GM20431 (cell line): ENCODE measurements at regions not wholly inside any gene's neighbourhood (a gene's known extent, or its start where the extent isn't known, plus 50 kb on each side); places are given as distances from the start of the nearest gene placed in this dataset.
"Not testable (repeated sequence)": the region's sequence is repeated elsewhere in the genome, so short reads cannot be mapped to it uniquely, and the experiment has no call there.

Experiments
- in situ Hi-C: fragments of 300-500 bp; cut with MseI, MboI; formaldehyde crosslinking; loops from one replicate; pipeline ENCODE4 v1.15.0; 2020; ENCODE audit warnings: low sequenced_read_pairs; ENCODE audit not compliant: unreplicated experiment

GRCh38 chr17:77036136-77036840 lies 104.5 kb upstream of the SEC14L1 start:
- in situ Hi-C loops: no loop called here

DNA sequence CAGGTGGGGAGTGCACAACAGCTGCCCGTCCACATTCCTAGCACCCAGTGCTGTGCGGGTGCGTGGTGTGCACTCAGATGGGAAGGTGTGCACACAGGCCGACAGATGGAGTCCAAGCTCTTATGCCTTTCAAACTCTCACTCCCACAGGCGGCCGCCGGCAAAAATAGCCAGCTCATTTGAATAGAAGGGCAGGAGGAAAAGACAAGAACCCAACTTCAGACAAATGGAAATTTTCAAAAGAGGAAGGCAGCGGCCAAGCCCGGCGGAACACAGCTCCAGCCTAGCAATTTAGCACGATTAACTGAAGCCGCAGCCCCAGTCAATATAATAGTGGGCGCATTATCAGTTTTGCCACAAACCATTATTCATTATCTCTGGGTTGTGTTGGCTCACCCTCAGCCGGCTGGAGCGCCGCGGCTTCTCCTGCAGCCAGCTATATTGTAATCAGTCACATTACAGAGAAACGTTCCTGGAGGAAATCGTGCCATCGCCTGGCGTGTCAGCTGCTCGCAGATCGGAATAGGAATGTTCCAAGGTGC lies 103.9 kb upstream of the SEC14L1 start:
- in situ Hi-C loops: no loop called here

GRCh38 chr17:77037943-77038342 lies 102.8 kb upstream of the SEC14L1 start:
- in situ Hi-C loops: no loop called here

- in situ Hi-C loops: no loop called here
Measured at GRCh38 chr17:77038884-77039555, 101.7 kb upstream of the SEC14L1 start.

DNA sequence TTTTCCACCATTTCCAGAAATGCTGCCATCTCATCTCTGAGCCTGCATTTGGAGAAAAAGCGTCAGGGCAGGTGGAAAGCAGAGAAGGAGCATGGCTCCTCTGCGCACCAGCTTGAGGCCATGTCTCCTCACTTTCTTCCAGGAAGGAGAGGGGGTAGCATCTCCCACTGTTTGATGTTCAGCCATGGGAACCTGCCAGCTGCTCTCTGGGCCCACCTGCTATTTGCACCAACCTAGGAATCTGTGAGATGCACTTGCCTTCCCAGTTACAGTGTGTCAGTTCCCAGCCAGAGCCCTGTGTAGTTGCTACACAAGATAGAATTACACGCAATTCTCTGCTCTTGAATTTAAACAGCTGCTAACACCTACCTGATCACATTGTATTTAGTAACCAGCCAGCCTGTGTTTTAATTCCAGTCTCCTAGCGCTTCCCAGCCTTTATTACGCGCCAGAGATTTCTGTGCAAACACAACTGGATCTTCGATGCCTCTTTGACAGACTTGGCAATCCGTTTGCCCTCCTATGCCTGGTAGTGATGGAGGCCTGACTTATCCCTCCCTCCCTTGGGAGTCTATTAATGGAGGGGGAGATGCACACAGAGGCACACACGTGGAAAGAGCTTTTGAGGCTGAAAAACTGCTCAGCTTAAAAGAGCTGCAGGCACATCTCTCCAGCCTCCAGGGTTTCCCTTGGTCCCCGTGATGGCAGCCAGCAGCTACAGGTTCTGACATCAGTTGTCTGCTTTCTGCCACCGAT lies 98.1 kb upstream of the SEC14L1 start:
- in situ Hi-C loops: no loop called here

DNA sequence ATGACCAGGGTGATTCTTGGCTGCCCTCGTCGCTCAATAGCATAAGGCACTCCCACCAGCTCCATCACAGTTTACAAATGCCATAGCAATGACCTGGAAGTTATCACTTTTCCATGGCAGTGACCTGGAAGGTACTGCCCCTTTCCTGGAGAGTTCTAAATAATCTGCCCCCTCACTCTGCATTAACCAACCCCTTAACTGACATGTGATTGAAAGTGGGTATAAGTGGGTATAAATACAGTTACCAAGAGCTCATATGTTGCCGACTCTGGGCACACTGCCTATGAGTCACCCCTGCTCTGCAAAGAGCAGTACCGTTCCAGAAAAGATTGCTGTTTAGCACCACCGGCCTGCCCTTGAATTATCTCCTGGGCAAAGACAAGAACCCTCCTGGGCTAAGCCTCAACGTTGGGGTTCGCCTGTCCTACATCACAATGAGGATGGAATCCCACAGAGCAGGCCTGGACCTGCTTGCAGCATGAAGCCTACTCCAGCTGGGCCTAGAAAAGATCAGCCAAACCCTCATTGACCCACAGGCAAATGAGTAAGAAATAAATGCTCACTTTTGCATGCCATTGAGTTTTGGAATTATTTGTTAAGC lies 95.2 kb upstream of the SEC14L1 start:
- in situ Hi-C loops: no loop called here

- in situ Hi-C loops: no loop called here
Measured at GRCh38 chr17:77049440-77049839, 91.3 kb upstream of the SEC14L1 start.

DNA sequence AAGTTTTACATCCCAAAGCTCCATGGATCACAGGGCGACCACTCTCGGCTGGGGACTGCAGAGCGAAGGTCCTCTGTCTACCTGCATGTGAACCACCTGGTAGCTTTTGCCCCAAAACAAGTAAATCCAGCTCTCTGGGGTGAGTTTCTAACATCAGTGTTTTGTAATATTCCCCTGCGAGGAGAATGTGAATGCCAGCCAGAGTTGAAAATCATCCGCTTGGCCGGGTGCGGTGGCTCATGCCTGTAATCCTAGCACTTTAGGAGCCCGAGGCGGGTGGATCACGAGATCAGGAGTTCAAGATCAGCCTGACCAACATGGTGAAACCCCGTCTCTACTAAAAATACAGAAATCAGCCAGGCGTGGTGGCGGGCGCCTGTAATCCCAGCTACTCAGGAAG lies 89.9 kb upstream of the SEC14L1 start:
- in situ Hi-C loops: not testable (repeated sequence)

DNA sequence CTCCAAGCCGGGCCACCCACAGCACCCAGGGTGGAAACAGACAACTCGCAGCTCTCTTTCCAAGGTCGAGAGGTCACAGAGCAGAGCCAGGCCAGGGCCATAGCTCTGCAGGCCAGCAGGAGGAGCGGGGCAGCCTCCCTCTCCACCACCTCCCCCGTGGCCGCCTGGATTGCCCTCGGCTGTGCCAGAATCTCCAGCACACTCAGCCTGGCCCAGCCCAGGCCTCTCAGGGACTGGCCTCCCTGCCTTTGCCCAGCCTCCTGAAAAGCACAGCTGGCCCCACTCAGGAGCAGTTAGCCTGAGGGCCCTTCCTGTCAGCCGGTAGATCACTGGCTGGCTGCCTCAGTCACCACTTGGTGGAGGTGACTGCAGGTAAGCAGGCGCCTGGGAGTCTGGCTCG lies 85.8 kb upstream of the SEC14L1 start:
- in situ Hi-C loops: no loop called here

DNA sequence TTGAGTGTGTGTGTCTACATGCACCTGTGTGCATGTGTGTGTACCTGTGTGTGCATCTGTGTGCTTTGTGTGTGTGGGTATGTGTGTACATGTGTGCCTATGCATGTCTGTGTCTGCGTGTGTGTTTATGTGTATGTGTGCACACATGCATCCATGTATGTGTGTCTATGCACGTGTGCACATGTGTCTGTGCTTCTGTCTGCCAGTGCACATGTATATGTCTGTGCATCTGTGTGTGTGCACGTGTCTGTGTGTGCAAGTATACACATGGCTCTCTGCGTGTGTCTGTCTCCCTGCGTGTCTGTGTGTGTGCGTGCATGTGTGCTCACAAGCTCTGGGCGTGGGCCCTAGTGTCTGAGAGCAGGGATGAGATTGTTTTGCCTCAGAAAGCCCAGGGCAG lies 85.3 kb upstream of the SEC14L1 start:
- in situ Hi-C loops: no loop called here

DNA sequence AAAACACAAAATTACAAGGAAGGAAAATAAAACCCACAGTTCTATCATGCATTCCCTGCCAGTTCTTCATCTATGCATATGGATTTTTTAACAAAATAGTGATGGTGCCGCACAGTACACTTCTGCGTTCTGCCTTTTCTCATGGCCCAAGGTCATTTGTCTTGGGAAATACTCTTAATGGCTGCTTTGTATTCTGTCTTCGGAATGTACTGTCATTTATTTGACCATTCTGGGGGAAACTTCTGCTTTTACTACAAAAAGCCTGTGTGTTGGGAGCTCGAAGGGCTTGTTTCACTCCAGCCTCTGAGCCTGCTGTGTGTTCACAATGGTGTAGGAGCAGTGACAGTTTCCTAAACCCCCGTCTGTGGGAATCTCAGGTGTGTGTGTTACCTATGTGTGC lies 82.8 kb upstream of the SEC14L1 start:
- in situ Hi-C loops: no loop called here

DNA sequence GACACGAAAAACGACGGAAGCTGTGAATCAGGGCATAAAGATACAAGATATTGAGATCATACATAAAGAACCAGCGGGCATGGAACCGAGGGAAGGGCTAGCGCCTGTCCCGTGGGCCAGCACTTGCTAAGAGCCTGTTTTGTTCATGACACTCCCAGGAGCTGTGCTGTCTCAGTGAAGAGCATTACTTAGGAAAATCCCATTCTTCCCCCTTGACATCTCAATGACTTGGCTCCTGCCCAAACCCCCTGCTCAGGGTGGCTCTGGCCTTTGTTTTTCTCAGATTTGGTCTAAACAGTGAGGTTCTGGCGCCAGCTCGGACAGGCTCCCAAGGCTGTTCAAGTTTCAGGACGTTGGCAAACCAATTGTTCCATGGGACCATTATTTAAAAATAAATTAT lies 79.1 kb upstream of the SEC14L1 start:
- in situ Hi-C loops: loop anchor here (10.0 kb wide), 1 partner anchor 197 kb away; the partner anchor contains the start of gene MGAT5B

- in situ Hi-C loops: loop anchor here (10.0 kb wide), 1 partner anchor 200 kb away; the partner anchor contains the start of gene MGAT5B
Measured at GRCh38 chr17:77064598-77064997, 76.2 kb upstream of the SEC14L1 start.

GRCh38 chr17:77066165-77066564 lies 74.6 kb upstream of the SEC14L1 start:
- in situ Hi-C loops: loop anchor here (10.0 kb wide), 1 partner anchor 201 kb away; the partner anchor contains the start of gene MGAT5B

DNA sequence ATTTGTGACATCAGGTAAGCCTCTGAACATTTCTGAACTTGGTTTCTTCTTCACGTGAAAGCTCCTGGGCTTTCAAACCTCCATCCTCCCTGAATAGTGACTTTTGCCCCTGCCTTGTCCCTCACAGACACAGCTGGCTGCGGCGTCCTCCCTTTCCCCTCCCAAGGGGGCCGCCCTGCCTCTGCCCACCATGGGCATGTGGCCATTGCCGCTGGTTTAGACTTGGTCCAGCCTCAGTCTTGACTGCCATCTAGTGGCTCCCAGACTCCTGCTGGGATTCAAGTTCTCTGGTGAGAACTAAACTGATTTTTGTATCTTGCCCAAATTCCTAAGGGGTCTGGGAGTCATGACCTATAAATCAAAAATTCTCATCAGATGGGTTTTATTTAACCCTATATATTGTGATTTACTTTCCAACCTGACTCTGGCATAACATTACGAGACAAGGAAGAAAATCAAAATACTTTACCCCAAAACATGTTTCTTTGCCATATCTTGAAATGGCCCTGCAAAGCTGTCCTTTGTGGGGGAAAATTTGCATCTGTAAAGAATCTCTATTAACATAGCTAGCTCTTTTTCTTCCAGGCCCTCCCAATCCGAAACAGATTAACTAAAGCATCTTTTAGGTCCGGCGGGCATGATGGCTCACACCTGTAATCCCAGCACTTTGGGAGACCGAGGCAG lies 73.9 kb upstream of the SEC14L1 start:
- in situ Hi-C loops: loop anchor here (10.0 kb wide), 1 partner anchor 202 kb away; the partner anchor contains the start of gene MGAT5B

GRCh38 chr17:77068915-77069314 lies 71.9 kb upstream of the SEC14L1 start:
- in situ Hi-C loops: loop anchor here (10.0 kb wide), 1 partner anchor 204 kb away; the partner anchor contains the start of gene MGAT5B

- in situ Hi-C loops: no loop called here
Measured at GRCh38 chr17:77070888-77071279, 69.9 kb upstream of the SEC14L1 start.

DNA sequence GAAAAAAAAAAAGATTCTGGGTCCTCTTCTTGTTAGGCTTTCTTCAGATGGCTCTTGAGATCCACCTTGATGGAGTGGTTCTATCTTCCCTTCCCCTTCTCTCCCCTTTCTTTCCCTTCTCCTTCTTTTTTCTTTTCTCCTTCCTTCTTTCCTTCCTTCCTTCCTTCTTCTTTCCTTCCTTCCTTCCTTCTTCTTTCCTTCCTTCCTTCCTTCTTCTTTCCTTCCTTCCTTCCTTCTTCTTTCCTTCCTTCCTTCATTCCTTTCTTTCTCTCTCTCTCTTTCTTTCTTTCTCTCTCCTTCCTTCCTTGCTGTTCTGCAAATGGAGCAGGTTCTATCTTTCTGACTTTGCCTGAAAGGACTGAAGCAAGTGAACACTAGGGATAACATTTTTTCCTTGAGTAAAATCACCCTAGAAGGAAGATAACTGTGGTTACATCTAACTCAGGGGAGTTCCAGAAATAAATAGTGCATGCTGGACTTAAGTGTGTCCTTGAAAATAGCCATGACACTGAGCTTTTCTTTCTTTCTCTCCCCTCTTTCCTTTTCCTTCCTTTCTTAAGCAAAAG lies 68.8 kb upstream of the SEC14L1 start:
- in situ Hi-C loops: no loop called here

DNA sequence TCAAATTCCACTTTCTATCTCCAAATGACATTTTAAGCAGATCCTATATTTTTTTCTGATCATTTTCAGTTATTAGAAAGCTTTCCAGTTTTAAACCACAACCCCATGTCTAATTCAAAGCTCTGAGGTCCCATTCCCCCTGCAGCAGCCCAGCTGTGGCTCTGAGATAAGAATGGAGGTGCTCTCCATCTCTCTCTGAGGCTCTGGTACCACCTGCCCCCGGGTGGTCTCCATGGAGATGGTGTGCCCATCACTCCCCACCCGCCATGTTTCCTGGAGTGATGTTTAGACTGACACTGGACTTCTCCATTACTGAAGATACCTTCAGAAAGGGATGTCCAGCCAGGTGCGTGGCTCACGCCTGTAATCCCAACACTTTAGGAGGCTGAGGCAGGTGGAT lies 68.1 kb upstream of the SEC14L1 start:
- in situ Hi-C loops: no loop called here
